GM06990 (cell line): ENCODE measurements at regions not wholly inside any gene's neighbourhood (a gene's known extent, or its start where the extent isn't known, plus 50 kb on each side); places are given as distances from the start of the nearest gene placed in this dataset.
"Not testable (repeated sequence)": the region's sequence is repeated elsewhere in the genome, so short reads cannot be mapped to it uniquely, and the experiment has no call there.

Experiments used
- DNase-seq: peaks from one replicate; pipeline ENCODE4 v3.0.0-alpha.2; 2011; ENCODE audit not compliant: insufficient read length; ENCODE audit errors: extremely low read depth
- H3K27me3 ChIP-seq: replicated peaks from 2 replicates; pipeline ENCODE4 v1.6.0; 2011; ENCODE audit warnings: low read length; ENCODE audit not compliant: control insufficient read depth, insufficient read depth
- H3K36me3 ChIP-seq: 2 replicates; pipeline ENCODE4 v1.5.1; 2011; ENCODE audit warnings: low read length; ENCODE audit not compliant: control insufficient read depth, insufficient read depth
- H3K4me3 ChIP-seq: replicated peaks from 2 replicates; pipeline ENCODE4 v1.5.1; 2011; ENCODE audit warnings: low read depth, mild to moderate bottlenecking, control low read depth, low read length
- TF ChIP-seq, protein P1 (sequence below): IDR thresholded peaks from 2 replicates; pipeline ENCODE4 v1.5.1; 2011; ENCODE audit warnings: low read length, control low read depth, mild to moderate bottlenecking, inconsistent platforms; ENCODE audit not compliant: insufficient read depth, poor library complexity, severe bottlenecking

DNA sequence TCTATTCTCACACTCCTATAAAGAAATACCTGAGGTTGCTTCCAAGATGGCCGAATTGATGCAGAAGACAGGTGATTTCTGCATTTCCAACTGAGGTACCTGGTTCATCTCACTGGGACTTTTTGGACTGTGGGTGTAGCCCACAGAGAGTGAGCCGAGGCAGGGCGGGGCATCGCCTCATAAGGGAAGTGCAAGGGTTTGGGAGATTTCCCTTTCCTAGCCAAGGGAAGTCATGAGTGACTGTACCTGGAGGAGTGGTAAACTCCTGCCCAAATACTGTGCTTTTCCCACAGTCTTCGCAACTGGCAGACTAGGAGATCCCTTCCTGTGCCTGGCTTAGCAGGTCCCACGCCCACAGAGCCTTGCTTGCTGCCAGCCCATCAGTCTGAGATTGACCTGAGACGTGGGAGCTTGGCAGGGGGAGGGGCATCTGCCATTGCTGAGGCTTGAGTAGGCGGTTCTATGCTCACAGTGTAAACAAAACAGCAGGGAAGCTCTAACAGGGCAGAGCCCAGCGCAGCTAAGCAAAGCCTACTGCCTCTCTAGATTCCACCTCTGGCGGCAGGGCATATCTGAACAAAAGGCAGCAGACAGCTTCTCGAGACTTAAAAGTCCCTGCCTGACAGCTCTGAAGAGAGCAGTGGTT is 152.2 kb downstream of the ARL4A start:
- no peak overlapping the region for H3K4me3 ChIP-seq
- no peak for DNase-seq
- TF ChIP-seq, protein P1, sequence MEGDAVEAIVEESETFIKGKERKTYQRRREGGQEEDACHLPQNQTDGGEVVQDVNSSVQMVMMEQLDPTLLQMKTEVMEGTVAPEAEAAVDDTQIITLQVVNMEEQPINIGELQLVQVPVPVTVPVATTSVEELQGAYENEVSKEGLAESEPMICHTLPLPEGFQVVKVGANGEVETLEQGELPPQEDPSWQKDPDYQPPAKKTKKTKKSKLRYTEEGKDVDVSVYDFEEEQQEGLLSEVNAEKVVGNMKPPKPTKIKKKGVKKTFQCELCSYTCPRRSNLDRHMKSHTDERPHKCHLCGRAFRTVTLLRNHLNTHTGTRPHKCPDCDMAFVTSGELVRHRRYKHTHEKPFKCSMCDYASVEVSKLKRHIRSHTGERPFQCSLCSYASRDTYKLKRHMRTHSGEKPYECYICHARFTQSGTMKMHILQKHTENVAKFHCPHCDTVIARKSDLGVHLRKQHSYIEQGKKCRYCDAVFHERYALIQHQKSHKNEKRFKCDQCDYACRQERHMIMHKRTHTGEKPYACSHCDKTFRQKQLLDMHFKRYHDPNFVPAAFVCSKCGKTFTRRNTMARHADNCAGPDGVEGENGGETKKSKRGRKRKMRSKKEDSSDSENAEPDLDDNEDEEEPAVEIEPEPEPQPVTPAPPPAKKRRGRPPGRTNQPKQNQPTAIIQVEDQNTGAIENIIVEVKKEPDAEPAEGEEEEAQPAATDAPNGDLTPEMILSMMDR, result no peak
- H3K36me3 ChIP-seq, result no peaks in the 10 kb centered on the region
- no peaks in the 10 kb centered on the region for H3K27me3 ChIP-seq

DNA sequence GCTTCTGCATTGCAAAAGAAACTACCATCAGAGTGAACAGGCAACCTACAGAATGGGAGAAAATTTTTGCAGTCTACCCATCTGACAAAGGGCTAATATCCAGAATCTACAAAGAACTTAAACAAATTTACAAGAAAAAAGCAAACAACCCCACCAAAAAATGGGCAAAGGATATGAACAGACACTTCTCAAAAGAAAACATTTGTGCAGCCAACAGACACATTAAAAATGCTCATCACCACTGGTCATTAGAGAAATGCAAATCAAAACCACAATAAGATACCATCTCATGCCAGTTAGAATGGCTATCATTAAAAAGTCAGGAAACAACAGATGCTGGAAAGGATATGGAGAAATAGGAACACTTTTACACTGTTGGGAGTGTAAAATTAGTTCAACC is 157.3 kb downstream of the ARL4A start:
- not testable (repeated sequence) for H3K4me3 ChIP-seq, H3K27me3 ChIP-seq, H3K36me3 ChIP-seq, DNase-seq

DNA sequence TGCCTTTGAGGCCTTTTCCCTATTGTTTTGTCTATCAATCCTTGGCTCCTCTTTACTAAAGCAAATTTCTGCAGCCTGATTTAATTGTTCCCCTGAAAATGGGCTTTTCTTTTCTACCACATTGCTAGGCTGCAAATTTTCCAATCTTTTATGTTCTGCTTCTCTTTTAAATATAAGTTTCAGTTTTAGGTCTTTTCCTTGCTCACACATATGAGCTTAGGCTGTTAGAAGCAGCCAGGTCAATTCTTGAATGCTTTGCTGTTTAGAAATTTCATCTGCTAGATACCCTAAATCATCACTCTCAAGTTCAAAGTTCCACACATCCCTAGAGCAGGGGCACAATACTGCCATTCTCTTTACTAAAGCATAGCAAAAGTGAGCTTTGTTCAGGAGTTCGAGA is 159.6 kb downstream of the ARL4A start:
- DNase-seq, result no peak
- Histone ChIP-seq H3K36me3 (no peaks in the 10 kb centered on the region), H3K27me3 (no peaks in the 10 kb centered on the region), H3K4me3 (no peak overlapping the region)
- TF ChIP-seq, protein P1, result no peak

DNA sequence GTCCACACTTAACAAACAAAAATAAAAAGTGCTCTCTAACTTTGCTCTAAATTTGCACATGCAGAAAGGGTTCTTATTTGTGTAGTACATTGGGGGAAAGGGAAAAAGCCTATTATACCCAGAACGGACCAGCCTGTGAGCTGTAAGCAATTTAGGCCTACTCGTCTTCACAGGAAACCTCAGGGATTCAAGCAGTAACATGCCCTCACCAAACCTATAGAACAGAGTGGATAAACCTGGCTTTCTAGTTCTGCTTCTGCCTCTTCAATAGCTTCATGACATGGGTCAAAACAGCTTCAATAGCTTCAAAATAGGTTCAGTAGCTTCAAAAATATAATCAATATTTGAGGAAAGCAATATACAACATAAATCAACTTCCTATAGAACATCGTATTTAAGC is 163.7 kb downstream of the ARL4A start:
- TF ChIP-seq, protein P1, result no peak
- no peak overlapping the region for H3K4me3 ChIP-seq
- H3K27me3 ChIP-seq, result no peaks in the 10 kb centered on the region

DNA sequence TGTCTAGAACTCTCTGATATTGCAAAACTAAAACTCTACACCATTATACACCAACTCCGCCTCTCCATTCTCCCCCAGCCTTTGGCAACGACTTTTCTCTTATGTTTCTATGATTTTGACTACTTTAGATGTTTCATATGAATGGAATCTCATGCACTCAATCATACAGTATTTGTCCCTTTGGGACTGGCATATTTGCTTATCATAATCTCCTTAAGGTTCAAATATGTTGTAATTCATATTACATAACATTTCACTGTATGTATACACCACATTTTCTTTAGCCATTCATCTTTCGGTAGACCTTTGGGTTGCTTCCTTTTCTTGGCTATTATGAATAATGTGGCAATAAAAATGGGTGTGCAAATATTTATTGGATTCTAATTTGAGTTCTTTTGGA is 164.4 kb downstream of the ARL4A start:
- DNase-seq, result no peak
- no peaks in the 10 kb centered on the region for H3K36me3 ChIP-seq
- no peaks in the 10 kb centered on the region for H3K27me3 ChIP-seq
- H3K4me3 ChIP-seq, result no peak overlapping the region
- TF ChIP-seq, protein P1, result no peak

More for the DNA sequence above, 163.7 kb downstream of the ARL4A start:
- DNase-seq, result no peak
- no peaks in the 10 kb centered on the region for H3K36me3 ChIP-seq

DNA sequence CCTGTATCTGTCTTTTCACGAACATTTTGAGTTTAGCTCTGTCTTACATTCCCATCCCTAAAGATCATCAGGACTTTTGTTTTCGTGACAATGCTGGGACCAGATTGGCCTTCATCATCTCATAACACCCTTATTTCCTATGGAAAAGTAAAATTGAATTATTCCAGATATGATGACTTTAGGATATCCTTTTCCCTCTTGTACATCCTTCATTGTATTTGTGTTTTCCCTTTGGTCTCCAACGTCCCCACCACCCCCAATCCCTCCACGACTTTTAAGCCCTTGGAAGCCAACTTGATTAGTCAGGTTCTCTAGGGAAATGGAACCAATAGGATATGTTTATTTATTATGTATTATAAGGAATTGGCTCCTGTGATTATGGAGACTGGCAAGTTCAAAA is 167.6 kb downstream of the ARL4A start:
- TF ChIP-seq, protein P1, result no peak
- Histone ChIP-seq H3K27me3 (no peaks in the 10 kb centered on the region), H3K4me3 (no peak overlapping the region), H3K36me3 (no peaks in the 10 kb centered on the region)
- no peak for DNase-seq
